Fibroblast of peridontal ligament (primary cell): ENCODE measurements at regions not wholly inside any gene's neighbourhood (a gene's known extent, or its start where the extent isn't known, plus 50 kb on each side); places are given as distances from the start of the nearest gene placed in this dataset.

Experiments
- DNase-seq: peaks from one replicate; pipeline ENCODE4 v3.0.0-alpha.2; 2010; ENCODE audit errors: extremely low read depth

- no peak for DNase-seq
These were observed 455.4 kb upstream of the TSHZ3 start for GRCh38 chr19:31804668-31805067.

- DNase-seq = no peak
These were observed 461.4 kb upstream of the TSHZ3 start for GRCh38 chr19:31810536-31811109.

GRCh38 chr19:31817971-31818797 is 468.9 kb upstream of the TSHZ3 start:
- DNase-seq = no peak

- no peak for DNase-seq
These were observed 469.5 kb upstream of the TSHZ3 start for GRCh38 chr19:31818798-31819105.

- no peak for DNase-seq
These were observed 470.6 kb upstream of the TSHZ3 start for GRCh38 chr19:31819837-31820236.

GRCh38 chr19:31821346-31821745 is 472.1 kb upstream of the TSHZ3 start:
- no peak for DNase-seq

GRCh38 chr19:31825134-31826094 is 476.2 kb upstream of the TSHZ3 start:
- DNase-seq = no peak

GRCh38 chr19:31826325-31826724 is 477.1 kb upstream of the TSHZ3 start:
- no peak for DNase-seq

GRCh38 chr19:31831421-31832175 is 482.4 kb upstream of the TSHZ3 start:
- no peak for DNase-seq

GRCh38 chr19:31832176-31832548 is 482.9 kb upstream of the TSHZ3 start:
- DNase-seq = no peak

- no peak for DNase-seq
These were observed 484.8 kb upstream of the TSHZ3 start for GRCh38 chr19:31834070-31834469.

- no peak for DNase-seq
These were observed 489.1 kb upstream of the TSHZ3 start for GRCh38 chr19:31838163-31838815.

GRCh38 chr19:31840371-31840770 is 491.1 kb upstream of the TSHZ3 start:
- DNase-seq = no peak

GRCh38 chr19:31841755-31842154 is 492.5 kb upstream of the TSHZ3 start:
- no peak for DNase-seq

GRCh38 chr19:31863122-31863521 is 482.3 kb upstream of the ZNF507 start:
- DNase-seq = no peak

- no peak for DNase-seq
These were observed 471.1 kb upstream of the ZNF507 start for GRCh38 chr19:31874313-31874712.

GRCh38 chr19:31875591-31875990 is 469.8 kb upstream of the ZNF507 start:
- DNase-seq = no peak

- no peak for DNase-seq
These were observed 465.1 kb upstream of the ZNF507 start for GRCh38 chr19:31880283-31880682.

- no peak for DNase-seq
These were observed 463.4 kb upstream of the ZNF507 start for GRCh38 chr19:31881988-31882387.

- no peak for DNase-seq
These were observed 462.7 kb upstream of the ZNF507 start for GRCh38 chr19:31882709-31883108.

- DNase-seq = no peak
These were observed 462.0 kb upstream of the ZNF507 start for GRCh38 chr19:31883296-31883990.
